H9 (cell line): ENCODE measurements at regions not wholly inside any gene's neighbourhood (a gene's known extent, or its start where the extent isn't known, plus 50 kb on each side); places are given as distances from the start of the nearest gene placed in this dataset.

Experiments
- DNase-seq: peaks from one replicate; pipeline ENCODE4 v3.0.0-alpha.2; 2017
- H2AFZ ChIP-seq: one replicate; pipeline ENCODE4 v1.6.1; 2013; ENCODE audit warnings: mild to moderate bottlenecking, low read length, control low read depth, moderate library complexity
- H2AK5ac ChIP-seq: 2 replicates; pipeline ENCODE4 v1.6.1; 2013; ENCODE audit warnings: low read length, control low read depth, mixed read lengths; ENCODE audit not compliant: insufficient read length
- H2BK120ac ChIP-seq: one replicate; pipeline ENCODE4 v1.6.1; 2013; ENCODE audit warnings: low read depth, mild to moderate bottlenecking, low read length, control low read depth, inconsistent platforms; ENCODE audit not compliant: poor library complexity, severe bottlenecking
- H2BK12ac ChIP-seq: 2 replicates; pipeline ENCODE4 v1.6.1; 2013; ENCODE audit warnings: low read length, control low read depth, mixed read lengths, low read depth; ENCODE audit not compliant: insufficient read length
- H2BK15ac ChIP-seq: 2 replicates; pipeline ENCODE4 v1.6.1; 2013; ENCODE audit warnings: low read depth, low read length, control low read depth
- H2BK20ac ChIP-seq: one replicate; pipeline ENCODE4 v1.6.1; 2013; ENCODE audit warnings: low read depth, mild to moderate bottlenecking, low read length, control low read depth, inconsistent platforms; ENCODE audit not compliant: poor library complexity, severe bottlenecking
- H2BK5ac ChIP-seq: 2 replicates; pipeline ENCODE4 v1.6.1; 2013; ENCODE audit warnings: low read length, control low read depth, mixed read lengths; ENCODE audit not compliant: insufficient read length
- H3K14ac ChIP-seq: 2 replicates; pipeline ENCODE4 v1.6.1; 2013; ENCODE audit warnings: low read length, control low read depth; ENCODE audit not compliant: insufficient read depth
- H3K18ac ChIP-seq: 2 replicates; pipeline ENCODE4 v1.6.1; 2013; ENCODE audit warnings: low read depth, mild to moderate bottlenecking, mixed read lengths, low read length, control low read depth; ENCODE audit not compliant: insufficient read length
- H3K23ac ChIP-seq: 2 replicates; pipeline ENCODE4 v1.6.1; 2013; ENCODE audit warnings: low read length, control low read depth, mixed read lengths, low read depth; ENCODE audit not compliant: insufficient read length
- H3K23me2 ChIP-seq: 2 replicates; pipeline ENCODE4 v1.6.1; 2013; ENCODE audit warnings: low read depth, mild to moderate bottlenecking, mixed read lengths, low read length, control low read depth; ENCODE audit not compliant: insufficient read length, poor library complexity, severe bottlenecking
- H3K27ac ChIP-seq: 2 replicates; pipeline ENCODE4 v1.5.1; 2013; ENCODE audit warnings: low read length, control low read depth, mixed read lengths, low read depth; ENCODE audit not compliant: insufficient read length
- H3K27me3 ChIP-seq: 2 replicates; pipeline ENCODE4 v1.6.1; 2013; ENCODE audit warnings: low read length, control low read depth, inconsistent platforms; ENCODE audit not compliant: insufficient read depth
- H3K4ac ChIP-seq: 2 replicates; pipeline ENCODE4 v1.6.1; 2013; ENCODE audit warnings: low read depth, mild to moderate bottlenecking, control low read depth, inconsistent platforms, low read length, moderate library complexity
- H3K4me1 ChIP-seq: 2 replicates; pipeline ENCODE4 v1.6.1; 2013; ENCODE audit warnings: low read length, control low read depth, inconsistent platforms; ENCODE audit not compliant: insufficient read depth
- H3K4me2 ChIP-seq: 2 replicates; pipeline ENCODE4 v1.6.1; 2013; ENCODE audit warnings: low read length, control low read depth, mixed read lengths; ENCODE audit not compliant: insufficient read length, insufficient read depth
- H3K56ac ChIP-seq: 2 replicates; pipeline ENCODE4 v1.6.1; 2013; ENCODE audit warnings: low read depth, mild to moderate bottlenecking, mixed read lengths, low read length, control low read depth; ENCODE audit not compliant: insufficient read length
- H3K79me1 ChIP-seq: 2 replicates; pipeline ENCODE4 v1.6.1; 2013; ENCODE audit warnings: low read depth, mild to moderate bottlenecking, moderate library complexity, low read length, control low read depth, inconsistent platforms; ENCODE audit not compliant: insufficient read depth, poor library complexity, severe bottlenecking
- H3K79me2 ChIP-seq: 2 replicates; pipeline ENCODE4 v1.6.1; 2013; ENCODE audit warnings: low read length, control low read depth, inconsistent platforms; ENCODE audit not compliant: insufficient read depth
- H3K9ac ChIP-seq: 2 replicates; pipeline ENCODE4 v1.6.1; 2013; ENCODE audit warnings: low read length, control low read depth, mixed read lengths; ENCODE audit not compliant: insufficient read length; ENCODE audit errors: extremely low read depth
- H3K9me3 ChIP-seq: one replicate; pipeline ENCODE4 v1.6.1; 2013; ENCODE audit warnings: low read depth, low read length, inconsistent platforms; ENCODE audit not compliant: control insufficient read depth
- H3T11ph ChIP-seq: one replicate; pipeline ENCODE4 v1.6.1; 2013; ENCODE audit warnings: mild to moderate bottlenecking, low read length, control low read depth, inconsistent platforms
- H4K20me1 ChIP-seq: one replicate; pipeline ENCODE4 v1.6.1; 2013; ENCODE audit not compliant: control insufficient read depth, insufficient read length, insufficient read depth
- H4K5ac ChIP-seq: 2 replicates; pipeline ENCODE4 v1.6.1; 2013; ENCODE audit warnings: low read depth, mild to moderate bottlenecking, mixed read lengths, low read length, control low read depth; ENCODE audit not compliant: insufficient read length
- H4K8ac ChIP-seq: replicated peaks from 2 replicates; pipeline ENCODE4 v1.6.1; 2013; ENCODE audit warnings: low read length, control low read depth, mixed read lengths, low read depth; ENCODE audit not compliant: insufficient read length
- H4K91ac ChIP-seq: 2 replicates; pipeline ENCODE4 v1.6.1; 2013; ENCODE audit warnings: low read depth, mild to moderate bottlenecking, moderate library complexity, mixed read lengths, low read length, control low read depth; ENCODE audit not compliant: insufficient read length
- H3K27ac Mint-ChIP-seq, 3 experiments: 2 replicates in 2 of 3; 3 replicates in 1 of 3; pipeline ENCODE4 v1.8.0; 2020 to 2021; ENCODE audit warnings: mixed read lengths in 3 of 3, mild to moderate bottlenecking in 1 of 3, moderate library complexity in 1 of 3
- H3K27me3 Mint-ChIP-seq: 2 replicates; pipeline ENCODE4 v1.8.0; 2021; ENCODE audit warnings: low read depth, mild to moderate bottlenecking, moderate library complexity, mixed read lengths
- H3K36me3 Mint-ChIP-seq, 3 experiments: 2 replicates in 2 of 3; 3 replicates in 1 of 3; pipeline ENCODE4 v1.8.0; 2020 to 2021; ENCODE audit warnings: low read depth in 3 of 3, mixed read lengths in 3 of 3; ENCODE audit not compliant: insufficient read depth in 1 of 3
- H3K4me1 Mint-ChIP-seq, 2 experiments: 2 replicates each; pipeline ENCODE4 v1.8.0; 2020; ENCODE audit warnings: mixed read lengths in 2 of 2
- H3K4me3 Mint-ChIP-seq, 2 experiments: 2 replicates in 1 of 2; 3 replicates in 1 of 2; pipeline ENCODE4 v1.8.0; 2020 to 2021; ENCODE audit warnings: mild to moderate bottlenecking in 2 of 2, mixed read lengths in 2 of 2, moderate library complexity in 1 of 2
- H3K9me3 Mint-ChIP-seq, 2 experiments: 2 replicates in 1 of 2; 3 replicates in 1 of 2; pipeline ENCODE4 v1.8.0; 2020; ENCODE audit warnings: mild to moderate bottlenecking in 2 of 2, mixed read lengths in 2 of 2, moderate library complexity in 1 of 2
- CTCF ChIP-seq: fragments of 200-600 bp; sonication (generic); conservative IDR thresholded peaks from 3 replicates; pipeline ENCODE4 v1.8.0; 2021; ENCODE audit warnings: antibody characterized with exemption, mild to moderate bottlenecking
- WGBS: extraction: QIAGEN DNeasy Blood & Tissue Kit; methylation state at CpG from one replicate; pipeline ENCODE4 v1.1.7; 2013; ENCODE audit warnings: missing lambda C conversion rate, low lambda C conversion rate, mixed read lengths; ENCODE audit not compliant: insufficient read length; ENCODE audit errors: extremely low coverage; 5-methylcytosine and 5-hydroxymethylcytosine counted together

GRCh38 chr12:70185301-70185700 lies 57.9 kb upstream of the CNOT2 start:
- H3K4me3 Mint-ChIP-seq, result no peak overlapping the region
- Histone ChIP-seq H3K9me3 (no peaks in the 10 kb centered on the region), H3K18ac (no peak overlapping the region), H3T11ph (no peak overlapping the region), H3K23me2 (no peaks in the 10 kb centered on the region), H3K56ac (no peak overlapping the region), H3K27ac (no peak overlapping the region), H2BK15ac (no peak overlapping the region), H3K23ac (no peak overlapping the region), H3K4ac (no peak overlapping the region), H3K9ac (no peak overlapping the region), H2BK12ac (no peak overlapping the region), H4K20me1 (no peaks in the 10 kb centered on the region), H2BK120ac (no peak overlapping the region), H2BK20ac (no peak overlapping the region), H2AK5ac (no peak overlapping the region), H3K4me1 (no peaks in the 10 kb centered on the region; the same call in 1 of the 2 replicates), H3K79me2 (no peaks in the 10 kb centered on the region), H3K4me2 (no peak overlapping the region), H4K91ac (no peak overlapping the region), H3K14ac (no peak overlapping the region), H4K5ac (no peak overlapping the region), H2AFZ (no peak overlapping the region), H3K27me3 (no peaks in the 10 kb centered on the region), H2BK5ac (no peak overlapping the region), H3K79me1 (no peaks in the 10 kb centered on the region), H4K8ac (no peak overlapping the region)
- WGBS, result no CpG with 5 or more reads among the region's 1 CpG
- no peak for TF ChIP-seq CTCF
- H3K27ac Mint-ChIP-seq, result no peak overlapping the region
- H3K9me3 Mint-ChIP-seq, result peaks cover 6 to 10% of the 10 kb centered on the region in 2 experiments; a peak in 3 of 5 replicates
- H3K27me3 Mint-ChIP-seq, result no peaks in the 10 kb centered on the region
- DNase-seq, result no peak
- no peaks in the 10 kb centered on the region; a peak in 1 of 7 replicates for H3K36me3 Mint-ChIP-seq
- peaks cover 2% of the 10 kb centered on the region in 2 experiments; a peak in 3 of 4 replicates for H3K4me1 Mint-ChIP-seq
